ENCODE measurements at regions not wholly inside any gene's neighbourhood (a gene's known extent, or its start where the extent isn't known, plus 50 kb on each side); places are given as distances from the start of the nearest gene placed in this dataset.

GRCh38 chr12:97275728-97276590, 186.6 kb upstream of the RMST start:
- Histone ChIP-seq H3K4me1 (ENCODE audit: insufficient read depth, low read length) (no peaks in the 10 kb centered on the region), H4K20me1 (ENCODE audit: insufficient read depth, low read length) (no peaks in the 10 kb centered on the region), H3K4me2 (ENCODE audit: low read depth, low read length) (peak overlapping the region; percentile 11; the same call in 1 of the 2 replicates), H3K27ac (ENCODE audit: extremely low read length, insufficient read depth, low read length) (no peak overlapping the region), H3K36me3 (replicated peaks in 1 of 2; ENCODE audit: control insufficient read depth in 1 of 2, insufficient read depth in 2 of 2, low read length in 2 of 2) (no peaks in the 10 kb centered on the region), H3K9ac (ENCODE audit: insufficient read depth, low read depth, low read length) (no peak overlapping the region), H3K9me3 (ENCODE audit: low read length) (no peaks in the 10 kb centered on the region), H3K27me3 (ENCODE audit: control insufficient read depth in 1 of 2, insufficient read depth in 2 of 2, low read length in 2 of 2) (no peaks in the 10 kb centered on the region), H2AFZ (ENCODE audit: low read length) (no peak overlapping the region), H3K79me2 (ENCODE audit: insufficient read depth, low read length) (no peaks in the 10 kb centered on the region), H3K4me3 (replicated peaks in 1 of 3; ENCODE audit: insufficient read depth in 1 of 3, low read depth in 2 of 3, low read length in 3 of 3) (no peak overlapping the region)
- FAIRE-seq, result no peak
- DNase-seq (ENCODE audit: low spot score), result no peak
- intact Hi-C loops (cut with micrococcal nuclease; ENCODE audit: unreplicated experiment), result no loop called here
- BruUV-seq (replicated peaks), result no TSS peak
- ChIA-PET POLR2A (no interaction called here), CTCF (ENCODE audit: low intra/inter-chr PET ratio, low total read pairs) (no interaction called here)
- peak; percentile 57 for ATAC-seq
- 51% methylated on average over 14 of the region's 15 CpGs for WGBS (ENCODE audit: low lambda C conversion rate)
- TF ChIP-seq SETDB1 (CRISPR knock-in tag; IDR thresholded peaks at IDR 0.05; ENCODE audit: borderline replicate concordance) (no peak), ZBED4 (CRISPR knock-in tag; IDR thresholded peaks at IDR 0.05; ENCODE audit: borderline replicate concordance) (no peak), FOXJ3 (CRISPR knock-in tag; IDR thresholded peaks at IDR 0.05; ENCODE audit: borderline replicate concordance) (no peak), EEA1 (CRISPR knock-in tag; IDR thresholded peaks at IDR 0.05; ENCODE audit: borderline replicate concordance) (no peak), ZNF281 (CRISPR knock-in tag; IDR thresholded peaks at IDR 0.05; ENCODE audit: borderline replicate concordance) (no peak), ZNF382 (CRISPR knock-in tag; IDR thresholded peaks at IDR 0.05; ENCODE audit: borderline replicate concordance) (no peak), TEAD2 (CRISPR knock-in tag; IDR thresholded peaks at IDR 0.05) (no peak), U2AF1 (optimal IDR thresholded peaks at IDR 0.05; ENCODE audit: low read depth, low read length) (no peak), BRD4 (CRISPR knock-in tag; IDR thresholded peaks at IDR 0.05) (no peak), ZNF326 (CRISPR knock-in tag; IDR thresholded peaks at IDR 0.05; ENCODE audit: borderline replicate concordance) (no peak), MYC (CRISPR knock-in tag; IDR thresholded peaks at IDR 0.05; ENCODE audit: borderline replicate concordance) (no peak), KMT2B (CRISPR knock-in tag; IDR thresholded peaks at IDR 0.05) (no peak), ZBTB39 (CRISPR knock-in tag; IDR thresholded peaks at IDR 0.05) (no peak), ZNF20 (CRISPR knock-in tag; IDR thresholded peaks at IDR 0.05) (no peak), GZF1 (CRISPR knock-in tag; IDR thresholded peaks at IDR 0.05) (no peak)
- in situ Hi-C loops (cut with HindIII; ENCODE audit: extremely low pct_ligation_motif_present, low pct_unique_long_range_greater_than_20kb), result no loop called here
